MM.1S (cell line): ENCODE measurements at regions not wholly inside any gene's neighbourhood (a gene's known extent, or its start where the extent isn't known, plus 50 kb on each side); places are given as distances from the start of the nearest gene placed in this dataset.

Experiments
- DNase-seq: peaks from one replicate; pipeline ENCODE4 v3.0.0-alpha.2; 2015
- H2AFZ ChIP-seq: fragments of 300-600 bp; sonication (generic); 2 replicates; pipeline ENCODE4 v1.6.0; 2016; ENCODE audit warnings: antibody characterized with exemption, low read length
- H3F3A ChIP-seq: fragments of 300-600 bp; sonication (generic); 2 replicates; pipeline ENCODE4 v1.6.1; 2016; ENCODE audit warnings: mild to moderate bottlenecking, antibody characterized with exemption, low read length, moderate library complexity, mixed read lengths; ENCODE audit not compliant: insufficient read depth
- H3K27ac ChIP-seq: fragments of 300-600 bp; sonication (generic); 2 replicates; pipeline ENCODE4 v1.5.1; 2016; ENCODE audit warnings: mild to moderate bottlenecking, low read length
- H3K27me3 ChIP-seq: fragments of 300-600 bp; sonication (generic); replicated peaks from 2 replicates; pipeline ENCODE4 v1.6.0; 2016; ENCODE audit warnings: low read length; ENCODE audit not compliant: insufficient read depth
- H3K36me3 ChIP-seq: fragments of 300-600 bp; sonication (generic); replicated peaks from 2 replicates; pipeline ENCODE4 v1.6.1; 2016; ENCODE audit warnings: mild to moderate bottlenecking, low read length, mixed read lengths; ENCODE audit not compliant: insufficient read depth
- H3K4me1 ChIP-seq: fragments of 300-600 bp; sonication (generic); 2 replicates; pipeline ENCODE4 v1.6.1; 2016; ENCODE audit warnings: low read length, mixed read lengths
- H3K4me2 ChIP-seq: fragments of 300-600 bp; sonication (generic); 2 replicates; pipeline ENCODE4 v1.6.0; 2016; ENCODE audit warnings: low read depth, low read length
- H3K4me3 ChIP-seq: fragments of 300-600 bp; sonication (generic); 2 replicates; pipeline ENCODE4 v1.5.1; 2016; ENCODE audit warnings: low read length, mixed read lengths
- H3K79me2 ChIP-seq: fragments of 300-600 bp; sonication (generic); 2 replicates; pipeline ENCODE4 v1.6.1; 2016; ENCODE audit warnings: mixed run types, low read length, mixed read lengths
- H3K9ac ChIP-seq: fragments of 300-600 bp; sonication (generic); 2 replicates; pipeline ENCODE4 v1.6.1; 2016; ENCODE audit warnings: low read length, mixed read lengths
- H3K9me2 ChIP-seq: fragments of 300-600 bp; sonication (generic); replicated peaks from 2 replicates; pipeline ENCODE4 v1.6.1; 2016; ENCODE audit warnings: mild to moderate bottlenecking, low read length, mixed read lengths; ENCODE audit not compliant: insufficient read depth
- H3K9me3 ChIP-seq: fragments of 300-600 bp; sonication (generic); replicated peaks from 2 replicates; pipeline ENCODE4 v1.6.1; 2016; ENCODE audit warnings: mild to moderate bottlenecking, low read length, mixed read lengths; ENCODE audit not compliant: insufficient read depth
- H4K20me1 ChIP-seq: fragments of 300-600 bp; sonication (generic); 2 replicates; pipeline ENCODE4 v1.6.1; 2016; ENCODE audit warnings: mild to moderate bottlenecking, low read length, moderate library complexity, mixed read lengths; ENCODE audit not compliant: insufficient read depth
- EZH2 ChIP-seq: fragments of 300-600 bp; sonication (generic); optimal IDR thresholded peaks from 2 replicates; pipeline ENCODE3; 2017; ENCODE audit warnings: low read depth, mild to moderate bottlenecking, antibody characterized with exemption, low read length, mixed read lengths
- EZH2phosphoT487 ChIP-seq: fragments of 300-600 bp; sonication (generic); IDR thresholded peaks from 2 replicates; pipeline ENCODE4 v1.6.1; 2018; ENCODE audit warnings: antibody characterized with exemption, low read length
- TF ChIP-seq, protein P1 (sequence below): fragments of 300-600 bp; sonication (generic); IDR thresholded peaks from 2 replicates; pipeline ENCODE4 v1.5.1; 2016; ENCODE audit warnings: antibody characterized with exemption, low read length, mixed read lengths

DNA sequence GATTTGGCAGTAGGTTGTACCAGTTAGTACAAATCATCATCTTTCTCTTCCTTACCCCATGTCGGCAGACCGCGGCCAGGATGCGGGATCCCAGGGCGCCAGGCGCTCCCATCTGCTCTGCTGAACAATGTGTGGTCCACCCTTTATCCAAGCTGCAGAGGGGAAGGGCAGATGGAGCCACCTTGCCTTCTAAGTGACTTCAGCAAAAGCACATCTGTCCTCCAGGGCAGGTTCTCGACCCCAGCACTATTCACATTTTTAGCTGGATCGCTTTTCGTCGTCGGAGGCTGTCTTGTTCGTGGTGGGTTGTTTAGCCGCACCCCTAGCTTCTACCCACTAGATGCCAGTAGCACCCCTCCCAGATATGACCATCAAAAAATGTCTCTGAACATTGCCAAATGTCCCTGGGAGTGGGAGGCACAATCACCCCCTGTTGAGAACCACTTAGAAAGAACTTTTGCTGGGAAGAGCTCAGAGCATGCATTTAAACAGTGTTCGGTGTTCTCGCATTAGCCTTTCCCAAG, 58.1 kb upstream of the SIM2 start:
- H3K27me3 ChIP-seq: no peaks in the 10 kb centered on the region
- no peaks in the 10 kb centered on the region for H3K9me2 ChIP-seq
- no peak overlapping the region for H3K4me3 ChIP-seq
- no peak overlapping the region for H3K4me2 ChIP-seq
- H3K9me3 ChIP-seq: no peaks in the 10 kb centered on the region
- no peaks in the 10 kb centered on the region for H3F3A ChIP-seq
- no peaks in the 10 kb centered on the region for H3K79me2 ChIP-seq
- no peak overlapping the region for H2AFZ ChIP-seq
- H3K4me1 ChIP-seq: no peaks in the 10 kb centered on the region
- no peak overlapping the region for H3K9ac ChIP-seq
- no peaks in the 10 kb centered on the region for H4K20me1 ChIP-seq
- no peak overlapping the region for H3K27ac ChIP-seq
- no peak for TF ChIP-seq EZH2
- TF ChIP-seq EZH2phosphoT487: no peak
- TF ChIP-seq, protein P1, sequence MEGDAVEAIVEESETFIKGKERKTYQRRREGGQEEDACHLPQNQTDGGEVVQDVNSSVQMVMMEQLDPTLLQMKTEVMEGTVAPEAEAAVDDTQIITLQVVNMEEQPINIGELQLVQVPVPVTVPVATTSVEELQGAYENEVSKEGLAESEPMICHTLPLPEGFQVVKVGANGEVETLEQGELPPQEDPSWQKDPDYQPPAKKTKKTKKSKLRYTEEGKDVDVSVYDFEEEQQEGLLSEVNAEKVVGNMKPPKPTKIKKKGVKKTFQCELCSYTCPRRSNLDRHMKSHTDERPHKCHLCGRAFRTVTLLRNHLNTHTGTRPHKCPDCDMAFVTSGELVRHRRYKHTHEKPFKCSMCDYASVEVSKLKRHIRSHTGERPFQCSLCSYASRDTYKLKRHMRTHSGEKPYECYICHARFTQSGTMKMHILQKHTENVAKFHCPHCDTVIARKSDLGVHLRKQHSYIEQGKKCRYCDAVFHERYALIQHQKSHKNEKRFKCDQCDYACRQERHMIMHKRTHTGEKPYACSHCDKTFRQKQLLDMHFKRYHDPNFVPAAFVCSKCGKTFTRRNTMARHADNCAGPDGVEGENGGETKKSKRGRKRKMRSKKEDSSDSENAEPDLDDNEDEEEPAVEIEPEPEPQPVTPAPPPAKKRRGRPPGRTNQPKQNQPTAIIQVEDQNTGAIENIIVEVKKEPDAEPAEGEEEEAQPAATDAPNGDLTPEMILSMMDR: no peak
- H3K36me3 ChIP-seq: no peaks in the 10 kb centered on the region
- DNase-seq: no peak

DNA sequence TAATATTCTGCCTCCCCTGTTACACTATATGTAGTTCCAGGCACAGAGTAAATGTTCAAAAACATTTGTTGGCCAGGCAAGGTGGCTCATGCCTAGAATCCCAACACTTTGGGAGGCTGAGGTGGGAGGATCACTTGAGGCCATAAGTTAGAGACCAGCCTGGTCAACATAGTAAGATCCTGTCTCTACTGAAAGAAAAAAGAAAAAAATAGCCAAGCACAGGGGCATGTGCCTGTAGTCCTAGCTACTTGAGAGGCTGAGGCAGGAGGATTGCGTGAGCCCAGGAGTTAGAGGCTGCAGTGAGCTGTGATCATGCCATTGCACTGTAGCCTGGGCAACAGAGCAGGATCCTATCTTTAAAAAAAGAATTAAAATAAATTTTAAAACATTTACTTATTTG, 57.6 kb upstream of the SIM2 start:
- Histone ChIP-seq H3K4me3 (no peak overlapping the region), H3K27ac (no peak overlapping the region), H3K79me2 (no peaks in the 10 kb centered on the region), H2AFZ (no peak overlapping the region), H3F3A (no peaks in the 10 kb centered on the region), H3K4me2 (no peak overlapping the region), H3K36me3 (no peaks in the 10 kb centered on the region), H3K4me1 (no peaks in the 10 kb centered on the region), H3K9me2 (no peaks in the 10 kb centered on the region), H3K9me3 (no peaks in the 10 kb centered on the region), H3K9ac (no peak overlapping the region), H4K20me1 (no peaks in the 10 kb centered on the region), H3K27me3 (no peaks in the 10 kb centered on the region)
- TF ChIP-seq EZH2 (no peak), EZH2phosphoT487 (no peak)
- TF ChIP-seq, protein P1: no peak
- DNase-seq: no peak

DNA sequence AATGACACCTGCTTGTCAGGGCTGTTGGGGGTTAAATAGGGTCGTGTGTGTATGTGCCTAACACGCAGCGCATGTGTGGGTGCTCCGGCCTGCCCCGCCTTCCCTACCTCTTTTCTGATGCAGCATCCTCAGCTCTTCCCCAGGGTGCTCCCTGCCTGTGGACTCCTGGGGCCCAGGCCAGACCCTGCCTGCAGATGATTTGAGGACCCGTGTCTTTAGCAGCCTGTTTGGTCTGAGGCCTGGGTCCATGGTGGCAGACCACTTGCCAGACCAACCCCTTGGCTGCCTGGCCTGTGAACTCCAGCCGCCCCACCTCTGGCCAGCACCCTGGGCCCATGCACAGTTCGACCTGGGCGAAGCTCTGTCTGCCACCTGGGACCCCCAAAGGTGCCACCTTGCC, 57.0 kb upstream of the SIM2 start:
- no peak overlapping the region for H2AFZ ChIP-seq
- H3K9ac ChIP-seq: no peak overlapping the region
- H3K27me3 ChIP-seq: no peaks in the 10 kb centered on the region
- no peak overlapping the region for H3K4me3 ChIP-seq
- H3K9me2 ChIP-seq: no peaks in the 10 kb centered on the region
- no peaks in the 10 kb centered on the region for H3K9me3 ChIP-seq
- H3K36me3 ChIP-seq: no peaks in the 10 kb centered on the region
- H4K20me1 ChIP-seq: no peaks in the 10 kb centered on the region
- H3K27ac ChIP-seq: no peak overlapping the region
- no peak for DNase-seq
- TF ChIP-seq, protein P1: no peak
- no peak for TF ChIP-seq EZH2phosphoT487
- TF ChIP-seq EZH2: no peak
- H3K4me1 ChIP-seq: no peaks in the 10 kb centered on the region
- H3F3A ChIP-seq: no peaks in the 10 kb centered on the region
- no peaks in the 10 kb centered on the region for H3K79me2 ChIP-seq
- no peak overlapping the region for H3K4me2 ChIP-seq
